Fibroblast of skin of abdomen (primary cell): ENCODE measurements at regions not wholly inside any gene's neighbourhood (a gene's known extent, or its start where the extent isn't known, plus 50 kb on each side); places are given as distances from the start of the nearest gene placed in this dataset.
"Not testable (repeated sequence)": the region's sequence is repeated elsewhere in the genome, so short reads cannot be mapped to it uniquely, and the experiment has no call there.

Experiments
- DNase-seq: peaks from one replicate; pipeline ENCODE4 v3.0.0-alpha.2; 2013

GRCh38 chr3:30305021-30305420, 301.4 kb upstream of the TGFBR2 start:
- DNase-seq: no peak

GRCh38 chr3:30306896-30307295, 299.5 kb upstream of the TGFBR2 start:
- no peak for DNase-seq

- DNase-seq: no peak
Observed at GRCh38 chr3:30307372-30307950, 298.9 kb upstream of the TGFBR2 start.

- DNase-seq: peak; percentile 60
Observed at GRCh38 chr3:30308131-30308530, 298.3 kb upstream of the TGFBR2 start.

- DNase-seq: peak; percentile 48
Observed at GRCh38 chr3:30309961-30310954, 296.1 kb upstream of the TGFBR2 start.

- no peak for DNase-seq
Observed at GRCh38 chr3:30311781-30312180, 294.6 kb upstream of the TGFBR2 start.

GRCh38 chr3:30313840-30314239, 292.6 kb upstream of the TGFBR2 start:
- DNase-seq: no peak

- no peak for DNase-seq
Observed at GRCh38 chr3:30314757-30315325, 291.6 kb upstream of the TGFBR2 start.

GRCh38 chr3:30315447-30315846, 291.0 kb upstream of the TGFBR2 start:
- peak; percentile 78 for DNase-seq

- no peak for DNase-seq
Observed at GRCh38 chr3:30317561-30317960, 288.8 kb upstream of the TGFBR2 start.

GRCh38 chr3:30318110-30318509, 288.3 kb upstream of the TGFBR2 start:
- DNase-seq: no peak

GRCh38 chr3:30319713-30320112, 286.7 kb upstream of the TGFBR2 start:
- peak; percentile 65 for DNase-seq

GRCh38 chr3:30320392-30320791, 286.0 kb upstream of the TGFBR2 start:
- DNase-seq: no peak

- no peak for DNase-seq
Observed at GRCh38 chr3:30321065-30321464, 285.3 kb upstream of the TGFBR2 start.

- not testable (repeated sequence) for DNase-seq
Observed at GRCh38 chr3:30323649-30324048, 282.8 kb upstream of the TGFBR2 start.

GRCh38 chr3:30324587-30324986, 281.8 kb upstream of the TGFBR2 start:
- no peak for DNase-seq

- DNase-seq: not testable (repeated sequence)
Observed at GRCh38 chr3:30327976-30328375, 278.4 kb upstream of the TGFBR2 start.

GRCh38 chr3:30328935-30329334, 277.5 kb upstream of the TGFBR2 start:
- not testable (repeated sequence) for DNase-seq

GRCh38 chr3:30331519-30331918, 274.9 kb upstream of the TGFBR2 start:
- DNase-seq: no peak

GRCh38 chr3:30332196-30333021, 274.0 kb upstream of the TGFBR2 start:
- DNase-seq: no peak

GRCh38 chr3:30333143-30333542, 273.3 kb upstream of the TGFBR2 start:
- no peak for DNase-seq

GRCh38 chr3:30333903-30334302, 272.5 kb upstream of the TGFBR2 start:
- no peak for DNase-seq

GRCh38 chr3:30340500-30340899, 265.9 kb upstream of the TGFBR2 start:
- no peak for DNase-seq
